ENCODE measurements at regions not wholly inside any gene's neighbourhood (a gene's known extent, or its start where the extent isn't known, plus 50 kb on each side); places are given as distances from the start of the nearest gene placed in this dataset.
"Not testable (repeated sequence)": the region's sequence is repeated elsewhere in the genome, so short reads cannot be mapped to it uniquely, and the experiment has no call there.

GRCh38 chr20:19916531-19917485 is 100.4 kb upstream of the NAA20 start:
- peaks cover 4 to 5% of the 10 kb centered on the region in 2 donors for H3K4me1 ChIP-seq (ENCODE audit: control insufficient read depth in 2 of 2, insufficient read depth in 2 of 2, low read length in 1 of 2)

GRCh38 chr20:19918965-19919329 is 98.2 kb upstream of the NAA20 start:
- WGBS, 2 donors, result 75 to 84% methylated on average over 5 of the region's 5 CpGs
- no peaks in the 10 kb centered on the region for H3K27me3 ChIP-seq (ENCODE audit: control insufficient read depth in 1 of 2, insufficient read depth in 2 of 2, low read length in 2 of 2)
- H3K27ac ChIP-seq (ENCODE audit: low read depth in 2 of 2, low read length in 1 of 2), result no peak overlapping the region
- no peak overlapping the region for H3K4me3 ChIP-seq (ENCODE audit: low read depth in 1 of 2, low read length in 2 of 2)
- H3K36me3 ChIP-seq (ENCODE audit: control insufficient read depth in 2 of 2, insufficient read depth in 2 of 2, low read length in 1 of 2), result no peaks in the 10 kb centered on the region
- peaks cover 4 to 5% of the 10 kb centered on the region in 2 donors for H3K4me1 ChIP-seq (ENCODE audit: control insufficient read depth in 2 of 2, insufficient read depth in 2 of 2, low read length in 1 of 2)
- H3K9me3 ChIP-seq (ENCODE audit: control insufficient read depth in 2 of 2, insufficient read depth in 1 of 2, low read depth in 1 of 2, low read length in 1 of 2), result no peaks in the 10 kb centered on the region

More at GRCh38 chr20:19916531-19917485, 100.4 kb upstream of the NAA20 start:
- Histone ChIP-seq H3K36me3 (ENCODE audit: control insufficient read depth in 2 of 2, insufficient read depth in 2 of 2, low read length in 1 of 2) (no peaks in the 10 kb centered on the region), H3K27ac (ENCODE audit: low read depth in 2 of 2, low read length in 1 of 2) (peak overlapping the region in 1 of 2 donors; percentile 9), H3K9me3 (ENCODE audit: control insufficient read depth in 2 of 2, insufficient read depth in 1 of 2, low read depth in 1 of 2, low read length in 1 of 2) (no peaks in the 10 kb centered on the region), H3K27me3 (ENCODE audit: control insufficient read depth in 1 of 2, insufficient read depth in 2 of 2, low read length in 2 of 2) (no peaks in the 10 kb centered on the region), H3K4me3 (ENCODE audit: low read depth in 1 of 2, low read length in 2 of 2) (no peak overlapping the region)
- WGBS, 2 donors, result 72 to 81% methylated on average over 12 of the region's 12 CpGs

GRCh38 chr20:19920381-19921138 is 96.6 kb upstream of the NAA20 start:
- Histone ChIP-seq H3K36me3 (ENCODE audit: control insufficient read depth in 2 of 2, insufficient read depth in 2 of 2, low read length in 1 of 2) (no peaks in the 10 kb centered on the region), H3K9me3 (ENCODE audit: control insufficient read depth in 2 of 2, insufficient read depth in 1 of 2, low read depth in 1 of 2, low read length in 1 of 2) (no peaks in the 10 kb centered on the region), H3K27ac (ENCODE audit: low read depth in 2 of 2, low read length in 1 of 2) (no peak overlapping the region), H3K4me1 (ENCODE audit: control insufficient read depth in 2 of 2, insufficient read depth in 2 of 2, low read length in 1 of 2) (peaks cover 0 to under 1% of the 10 kb centered on the region in 2 donors), H3K4me3 (ENCODE audit: low read depth in 1 of 2, low read length in 2 of 2) (no peak overlapping the region), H3K27me3 (ENCODE audit: control insufficient read depth in 1 of 2, insufficient read depth in 2 of 2, low read length in 2 of 2) (no peaks in the 10 kb centered on the region)
- 88 to 95% methylated on average over 14 of the region's 14 CpGs for WGBS, 2 donors

- no peaks in the 10 kb centered on the region for H3K9me3 ChIP-seq (ENCODE audit: control insufficient read depth in 2 of 2, insufficient read depth in 1 of 2, low read depth in 1 of 2, low read length in 1 of 2)
- H3K4me1 ChIP-seq (ENCODE audit: control insufficient read depth in 2 of 2, insufficient read depth in 2 of 2, low read length in 1 of 2), result peaks cover under 1 to 2% of the 10 kb centered on the region in 2 donors
- no peak overlapping the region for H3K27ac ChIP-seq (ENCODE audit: low read depth in 2 of 2, low read length in 1 of 2)
- no peaks in the 10 kb centered on the region for H3K27me3 ChIP-seq (ENCODE audit: control insufficient read depth in 1 of 2, insufficient read depth in 2 of 2, low read length in 2 of 2)
- H3K4me3 ChIP-seq (ENCODE audit: low read depth in 1 of 2, low read length in 2 of 2), result no peak overlapping the region
- 75 to 76% methylated on average over 14 of the region's 14 CpGs for WGBS, 2 donors
- H3K36me3 ChIP-seq (ENCODE audit: control insufficient read depth in 2 of 2, insufficient read depth in 2 of 2, low read length in 1 of 2), result no peaks in the 10 kb centered on the region
Observed at GRCh38 chr20:19921284-19921793, 95.8 kb upstream of the NAA20 start.

GRCh38 chr20:19921829-19922228 is 95.3 kb upstream of the NAA20 start:
- not testable (repeated sequence) for H3K36me3 ChIP-seq (ENCODE audit: control insufficient read depth in 2 of 2, insufficient read depth in 2 of 2, low read length in 1 of 2); H3K4me1 ChIP-seq (ENCODE audit: control insufficient read depth in 2 of 2, insufficient read depth in 2 of 2, low read length in 1 of 2); H3K9me3 ChIP-seq (ENCODE audit: control insufficient read depth in 2 of 2, insufficient read depth in 1 of 2, low read depth in 1 of 2, low read length in 1 of 2); H3K4me3 ChIP-seq (ENCODE audit: low read depth in 1 of 2, low read length in 2 of 2); H3K27me3 ChIP-seq (ENCODE audit: control insufficient read depth in 1 of 2, insufficient read depth in 2 of 2, low read length in 2 of 2); H3K27ac ChIP-seq (ENCODE audit: low read depth in 2 of 2, low read length in 1 of 2)
- 73 to 77% methylated on average over 9 of the region's 9 CpGs for WGBS, 2 donors

GRCh38 chr20:19922716-19923115 is 94.4 kb upstream of the NAA20 start:
- Histone ChIP-seq H3K9me3 (ENCODE audit: control insufficient read depth in 2 of 2, insufficient read depth in 1 of 2, low read depth in 1 of 2, low read length in 1 of 2) (no peaks in the 10 kb centered on the region), H3K4me1 (ENCODE audit: control insufficient read depth in 2 of 2, insufficient read depth in 2 of 2, low read length in 1 of 2) (peaks cover 2 to 3% of the 10 kb centered on the region in 2 donors), H3K27me3 (ENCODE audit: control insufficient read depth in 1 of 2, insufficient read depth in 2 of 2, low read length in 2 of 2) (no peaks in the 10 kb centered on the region), H3K27ac (ENCODE audit: low read depth in 2 of 2, low read length in 1 of 2) (no peak overlapping the region), H3K36me3 (ENCODE audit: control insufficient read depth in 2 of 2, insufficient read depth in 2 of 2, low read length in 1 of 2) (no peaks in the 10 kb centered on the region), H3K4me3 (ENCODE audit: low read depth in 1 of 2, low read length in 2 of 2) (no peak overlapping the region)
- 82 to 85% methylated on average over 7 of the region's 7 CpGs for WGBS, 2 donors

GRCh38 chr20:19923762-19924161 is 93.4 kb upstream of the NAA20 start:
- H3K36me3 ChIP-seq (ENCODE audit: control insufficient read depth in 2 of 2, insufficient read depth in 2 of 2, low read length in 1 of 2), result no peaks in the 10 kb centered on the region
- H3K27me3 ChIP-seq (ENCODE audit: control insufficient read depth in 1 of 2, insufficient read depth in 2 of 2, low read length in 2 of 2), result no peaks in the 10 kb centered on the region
- H3K27ac ChIP-seq (ENCODE audit: low read depth in 2 of 2, low read length in 1 of 2), result no peak overlapping the region
- H3K9me3 ChIP-seq (ENCODE audit: control insufficient read depth in 2 of 2, insufficient read depth in 1 of 2, low read depth in 1 of 2, low read length in 1 of 2), result no peaks in the 10 kb centered on the region
- WGBS, 2 donors, result 59% methylated on average over 3 of the region's 3 CpGs
- peaks cover 2 to 3% of the 10 kb centered on the region in 2 donors for H3K4me1 ChIP-seq (ENCODE audit: control insufficient read depth in 2 of 2, insufficient read depth in 2 of 2, low read length in 1 of 2)
- H3K4me3 ChIP-seq (ENCODE audit: low read depth in 1 of 2, low read length in 2 of 2), result no peak overlapping the region

- Histone ChIP-seq H3K27me3 (ENCODE audit: control insufficient read depth in 1 of 2, insufficient read depth in 2 of 2, low read length in 2 of 2) (no peaks in the 10 kb centered on the region), H3K27ac (ENCODE audit: low read depth in 2 of 2, low read length in 1 of 2) (no peak overlapping the region), H3K36me3 (ENCODE audit: control insufficient read depth in 2 of 2, insufficient read depth in 2 of 2, low read length in 1 of 2) (no peaks in the 10 kb centered on the region), H3K4me1 (ENCODE audit: control insufficient read depth in 2 of 2, insufficient read depth in 2 of 2, low read length in 1 of 2) (peaks cover 2 to 3% of the 10 kb centered on the region in 2 donors), H3K9me3 (ENCODE audit: control insufficient read depth in 2 of 2, insufficient read depth in 1 of 2, low read depth in 1 of 2, low read length in 1 of 2) (no peaks in the 10 kb centered on the region), H3K4me3 (ENCODE audit: low read depth in 1 of 2, low read length in 2 of 2) (no peak overlapping the region)
- 65 to 74% methylated on average over 5 of the region's 5 CpGs for WGBS, 2 donors
Observed at GRCh38 chr20:19924255-19924654, 92.9 kb upstream of the NAA20 start.

- no peak overlapping the region for H3K4me3 ChIP-seq (ENCODE audit: low read depth in 1 of 2, low read length in 2 of 2)
- 55 to 64% methylated on average over 4 of the region's 4 CpGs for WGBS, 2 donors
- H3K27me3 ChIP-seq (ENCODE audit: control insufficient read depth in 1 of 2, insufficient read depth in 2 of 2, low read length in 2 of 2), result no peaks in the 10 kb centered on the region
- no peak overlapping the region for H3K27ac ChIP-seq (ENCODE audit: low read depth in 2 of 2, low read length in 1 of 2)
- peaks cover 2 to 5% of the 10 kb centered on the region in 2 donors for H3K4me1 ChIP-seq (ENCODE audit: control insufficient read depth in 2 of 2, insufficient read depth in 2 of 2, low read length in 1 of 2)
- no peaks in the 10 kb centered on the region for H3K9me3 ChIP-seq (ENCODE audit: control insufficient read depth in 2 of 2, insufficient read depth in 1 of 2, low read depth in 1 of 2, low read length in 1 of 2)
- no peaks in the 10 kb centered on the region for H3K36me3 ChIP-seq (ENCODE audit: control insufficient read depth in 2 of 2, insufficient read depth in 2 of 2, low read length in 1 of 2)
Observed at GRCh38 chr20:19926591-19926990, 90.6 kb upstream of the NAA20 start.
